H9 (cell line): ENCODE measurements at regions not wholly inside any gene's neighbourhood (a gene's known extent, or its start where the extent isn't known, plus 50 kb on each side); places are given as distances from the start of the nearest gene placed in this dataset.

ENCODE experiments used
- DNase-seq: peaks from one replicate; pipeline ENCODE4 v3.0.0-alpha.2; 2017
- H2AFZ ChIP-seq: one replicate; pipeline ENCODE4 v1.6.1; 2013; ENCODE audit warnings: mild to moderate bottlenecking, low read length, control low read depth, moderate library complexity
- H2AK5ac ChIP-seq: 2 replicates; pipeline ENCODE4 v1.6.1; 2013; ENCODE audit warnings: low read length, control low read depth, mixed read lengths; ENCODE audit not compliant: insufficient read length
- H2BK120ac ChIP-seq: one replicate; pipeline ENCODE4 v1.6.1; 2013; ENCODE audit warnings: low read depth, mild to moderate bottlenecking, low read length, control low read depth, inconsistent platforms; ENCODE audit not compliant: poor library complexity, severe bottlenecking
- H2BK12ac ChIP-seq: 2 replicates; pipeline ENCODE4 v1.6.1; 2013; ENCODE audit warnings: low read length, control low read depth, mixed read lengths, low read depth; ENCODE audit not compliant: insufficient read length
- H2BK15ac ChIP-seq: 2 replicates; pipeline ENCODE4 v1.6.1; 2013; ENCODE audit warnings: low read depth, low read length, control low read depth
- H2BK20ac ChIP-seq: one replicate; pipeline ENCODE4 v1.6.1; 2013; ENCODE audit warnings: low read depth, mild to moderate bottlenecking, low read length, control low read depth, inconsistent platforms; ENCODE audit not compliant: poor library complexity, severe bottlenecking
- H2BK5ac ChIP-seq: 2 replicates; pipeline ENCODE4 v1.6.1; 2013; ENCODE audit warnings: low read length, control low read depth, mixed read lengths; ENCODE audit not compliant: insufficient read length
- H3K14ac ChIP-seq: 2 replicates; pipeline ENCODE4 v1.6.1; 2013; ENCODE audit warnings: low read length, control low read depth; ENCODE audit not compliant: insufficient read depth
- H3K18ac ChIP-seq: 2 replicates; pipeline ENCODE4 v1.6.1; 2013; ENCODE audit warnings: low read depth, mild to moderate bottlenecking, mixed read lengths, low read length, control low read depth; ENCODE audit not compliant: insufficient read length
- H3K23ac ChIP-seq: 2 replicates; pipeline ENCODE4 v1.6.1; 2013; ENCODE audit warnings: low read length, control low read depth, mixed read lengths, low read depth; ENCODE audit not compliant: insufficient read length
- H3K23me2 ChIP-seq: 2 replicates; pipeline ENCODE4 v1.6.1; 2013; ENCODE audit warnings: low read depth, mild to moderate bottlenecking, mixed read lengths, low read length, control low read depth; ENCODE audit not compliant: insufficient read length, poor library complexity, severe bottlenecking
- H3K27ac ChIP-seq: 2 replicates; pipeline ENCODE4 v1.5.1; 2013; ENCODE audit warnings: low read length, control low read depth, mixed read lengths, low read depth; ENCODE audit not compliant: insufficient read length
- H3K27me3 ChIP-seq: 2 replicates; pipeline ENCODE4 v1.6.1; 2013; ENCODE audit warnings: low read length, control low read depth, inconsistent platforms; ENCODE audit not compliant: insufficient read depth
- H3K4ac ChIP-seq: 2 replicates; pipeline ENCODE4 v1.6.1; 2013; ENCODE audit warnings: low read depth, mild to moderate bottlenecking, control low read depth, inconsistent platforms, low read length, moderate library complexity
- H3K4me1 ChIP-seq: 2 replicates; pipeline ENCODE4 v1.6.1; 2013; ENCODE audit warnings: low read length, control low read depth, inconsistent platforms; ENCODE audit not compliant: insufficient read depth
- H3K4me2 ChIP-seq: 2 replicates; pipeline ENCODE4 v1.6.1; 2013; ENCODE audit warnings: low read length, control low read depth, mixed read lengths; ENCODE audit not compliant: insufficient read length, insufficient read depth
- H3K56ac ChIP-seq: 2 replicates; pipeline ENCODE4 v1.6.1; 2013; ENCODE audit warnings: low read depth, mild to moderate bottlenecking, mixed read lengths, low read length, control low read depth; ENCODE audit not compliant: insufficient read length
- H3K79me1 ChIP-seq: 2 replicates; pipeline ENCODE4 v1.6.1; 2013; ENCODE audit warnings: low read depth, mild to moderate bottlenecking, moderate library complexity, low read length, control low read depth, inconsistent platforms; ENCODE audit not compliant: insufficient read depth, poor library complexity, severe bottlenecking
- H3K79me2 ChIP-seq: 2 replicates; pipeline ENCODE4 v1.6.1; 2013; ENCODE audit warnings: low read length, control low read depth, inconsistent platforms; ENCODE audit not compliant: insufficient read depth
- H3K9ac ChIP-seq: 2 replicates; pipeline ENCODE4 v1.6.1; 2013; ENCODE audit warnings: low read length, control low read depth, mixed read lengths; ENCODE audit not compliant: insufficient read length; ENCODE audit errors: extremely low read depth
- H3K9me3 ChIP-seq: one replicate; pipeline ENCODE4 v1.6.1; 2013; ENCODE audit warnings: low read depth, low read length, inconsistent platforms; ENCODE audit not compliant: control insufficient read depth
- H3T11ph ChIP-seq: one replicate; pipeline ENCODE4 v1.6.1; 2013; ENCODE audit warnings: mild to moderate bottlenecking, low read length, control low read depth, inconsistent platforms
- H4K20me1 ChIP-seq: one replicate; pipeline ENCODE4 v1.6.1; 2013; ENCODE audit not compliant: control insufficient read depth, insufficient read length, insufficient read depth
- H4K5ac ChIP-seq: 2 replicates; pipeline ENCODE4 v1.6.1; 2013; ENCODE audit warnings: low read depth, mild to moderate bottlenecking, mixed read lengths, low read length, control low read depth; ENCODE audit not compliant: insufficient read length
- H4K8ac ChIP-seq: replicated peaks from 2 replicates; pipeline ENCODE4 v1.6.1; 2013; ENCODE audit warnings: low read length, control low read depth, mixed read lengths, low read depth; ENCODE audit not compliant: insufficient read length
- H4K91ac ChIP-seq: 2 replicates; pipeline ENCODE4 v1.6.1; 2013; ENCODE audit warnings: low read depth, mild to moderate bottlenecking, moderate library complexity, mixed read lengths, low read length, control low read depth; ENCODE audit not compliant: insufficient read length
- H3K27ac Mint-ChIP-seq, 3 experiments: 2 replicates in 2 of 3; 3 replicates in 1 of 3; pipeline ENCODE4 v1.8.0; 2020 to 2021; ENCODE audit warnings: mixed read lengths in 3 of 3, mild to moderate bottlenecking in 1 of 3, moderate library complexity in 1 of 3
- H3K27me3 Mint-ChIP-seq: 2 replicates; pipeline ENCODE4 v1.8.0; 2021; ENCODE audit warnings: low read depth, mild to moderate bottlenecking, moderate library complexity, mixed read lengths
- H3K36me3 Mint-ChIP-seq, 3 experiments: 2 replicates in 2 of 3; 3 replicates in 1 of 3; pipeline ENCODE4 v1.8.0; 2020 to 2021; ENCODE audit warnings: low read depth in 3 of 3, mixed read lengths in 3 of 3; ENCODE audit not compliant: insufficient read depth in 1 of 3
- H3K4me1 Mint-ChIP-seq, 2 experiments: 2 replicates each; pipeline ENCODE4 v1.8.0; 2020; ENCODE audit warnings: mixed read lengths in 2 of 2
- H3K4me3 Mint-ChIP-seq, 2 experiments: 2 replicates in 1 of 2; 3 replicates in 1 of 2; pipeline ENCODE4 v1.8.0; 2020 to 2021; ENCODE audit warnings: mild to moderate bottlenecking in 2 of 2, mixed read lengths in 2 of 2, moderate library complexity in 1 of 2
- H3K9me3 Mint-ChIP-seq, 2 experiments: 2 replicates in 1 of 2; 3 replicates in 1 of 2; pipeline ENCODE4 v1.8.0; 2020; ENCODE audit warnings: mild to moderate bottlenecking in 2 of 2, mixed read lengths in 2 of 2, moderate library complexity in 1 of 2
- CTCF ChIP-seq: fragments of 200-600 bp; sonication (generic); conservative IDR thresholded peaks from 3 replicates; pipeline ENCODE4 v1.8.0; 2021; ENCODE audit warnings: antibody characterized with exemption, mild to moderate bottlenecking
- WGBS: extraction: QIAGEN DNeasy Blood & Tissue Kit; methylation state at CpG from one replicate; pipeline ENCODE4 v1.1.7; 2013; ENCODE audit warnings: missing lambda C conversion rate, low lambda C conversion rate, mixed read lengths; ENCODE audit not compliant: insufficient read length; ENCODE audit errors: extremely low coverage; 5-methylcytosine and 5-hydroxymethylcytosine counted together

- Mint-ChIP-seq H3K27ac (no peak overlapping the region), H3K4me3 (no peak overlapping the region)
- H3K4me1 ChIP-seq, result no peaks in the 10 kb centered on the region
Measured at GRCh38 chr2:56128235-56128634, 55.6 kb upstream of the CCDC85A start.

More at GRCh38 chr2:56128235-56128634, 55.6 kb upstream of the CCDC85A start:
- Histone ChIP-seq H3K79me1 (peaks cover 3% of the 10 kb centered on the region), H2BK12ac (no peak overlapping the region), H4K5ac (no peak overlapping the region), H3K4me2 (no peak overlapping the region), H3K27ac (no peak overlapping the region), H3K23ac (no peak overlapping the region), H2BK20ac (no peak overlapping the region), H2BK15ac (no peak overlapping the region), H3K9me3 (no peaks in the 10 kb centered on the region), H4K91ac (no peak overlapping the region), H3T11ph (no peak overlapping the region), H3K18ac (no peak overlapping the region), H3K56ac (no peak overlapping the region), H2AK5ac (no peak overlapping the region), H3K14ac (no peak overlapping the region), H2BK120ac (no peak overlapping the region), H2AFZ (no peak overlapping the region), H3K4ac (no peak overlapping the region), H4K20me1 (no peaks in the 10 kb centered on the region), H3K9ac (no peak overlapping the region), H4K8ac (no peak overlapping the region), H3K23me2 (no peaks in the 10 kb centered on the region), H3K27me3 (no peaks in the 10 kb centered on the region), H2BK5ac (no peak overlapping the region), H3K79me2 (no peaks in the 10 kb centered on the region)
- WGBS, result no CpG with 5 or more reads among the region's 3 CpGs
- Mint-ChIP-seq H3K27me3 (no peaks in the 10 kb centered on the region; the same call in 1 of the 2 replicates), H3K9me3 (no peaks in the 10 kb centered on the region), H3K4me1 (peaks cover 11 to 24% of the 10 kb centered on the region in 2 experiments), H3K36me3 (peaks cover 0 to 4% (median 1%) of the 10 kb centered on the region in 3 experiments; a peak in 2 of 7 replicates)
- no peak for DNase-seq
- no peak for TF ChIP-seq CTCF
